DOHH2 (cell line): ENCODE measurements at regions not wholly inside any gene's neighbourhood (a gene's known extent, or its start where the extent isn't known, plus 50 kb on each side); places are given as distances from the start of the nearest gene placed in this dataset.
"Not testable (repeated sequence)": the region's sequence is repeated elsewhere in the genome, so short reads cannot be mapped to it uniquely, and the experiment has no call there.

Experiments
- H3F3A ChIP-seq: fragments of 200-600 bp; sonication (generic), shearing (Covaris generic); 2 replicates; pipeline ENCODE4 v1.6.0; 2016; ENCODE audit warnings: antibody characterized with exemption, mild to moderate bottlenecking; ENCODE audit not compliant: control insufficient read depth, insufficient read depth
- H3K27ac ChIP-seq: fragments of 200-600 bp; sonication (generic); 2 replicates; pipeline ENCODE4 v1.5.1; 2014; ENCODE audit warnings: low read depth, mild to moderate bottlenecking, low read length, moderate library complexity
- H3K27me3 ChIP-seq: fragments of 200-600 bp; sonication (generic); 2 replicates; pipeline ENCODE4 v1.6.1; 2014; ENCODE audit warnings: mild to moderate bottlenecking, low read length, mixed read lengths; ENCODE audit not compliant: control insufficient read depth
- H3K36me3 ChIP-seq: fragments of 200-600 bp; sonication (generic); 2 replicates; pipeline ENCODE4 v1.6.1; 2014; ENCODE audit warnings: mild to moderate bottlenecking, low read length, moderate library complexity, mixed read lengths; ENCODE audit not compliant: control insufficient read depth
- H3K4me1 ChIP-seq: fragments of 200-600 bp; sonication (generic); 2 replicates; pipeline ENCODE4 v1.6.1; 2014; ENCODE audit warnings: mild to moderate bottlenecking, low read length, mixed read lengths; ENCODE audit not compliant: control insufficient read depth
- H3K4me2 ChIP-seq: fragments of 200-600 bp; sonication (generic); 2 replicates; pipeline ENCODE4 v1.6.0; 2014; ENCODE audit warnings: mild to moderate bottlenecking, low read length, moderate library complexity
- H3K4me3 ChIP-seq: fragments of 200-600 bp; sonication (generic); 2 replicates; pipeline ENCODE4 v1.5.1; 2014; ENCODE audit warnings: mild to moderate bottlenecking, low read length, mixed read lengths
- H3K79me2 ChIP-seq: fragments of 200-600 bp; sonication (generic); 2 replicates; pipeline ENCODE4 v1.6.1; 2014; ENCODE audit warnings: mild to moderate bottlenecking, low read length, mixed read lengths; ENCODE audit not compliant: control insufficient read depth
- H3K9me2 ChIP-seq: fragments of 200-600 bp; sonication (generic); replicated peaks from 2 replicates; pipeline ENCODE4 v1.6.1; 2014; ENCODE audit warnings: mild to moderate bottlenecking, low read length, mixed read lengths; ENCODE audit not compliant: control insufficient read depth
- H3K9me3 ChIP-seq: fragments of 200-600 bp; sonication (generic); 2 replicates; pipeline ENCODE4 v1.6.1; 2014; ENCODE audit warnings: antibody characterized with exemption, low read length, mixed read lengths; ENCODE audit not compliant: control insufficient read depth, insufficient read depth
- H4K20me1 ChIP-seq: fragments of 200-600 bp; sonication (generic); 2 replicates; pipeline ENCODE4 v1.6.0; 2014; ENCODE audit warnings: low read depth, mild to moderate bottlenecking, antibody characterized with exemption, low read length, moderate library complexity; ENCODE audit not compliant: control insufficient read depth, insufficient read depth

DNA sequence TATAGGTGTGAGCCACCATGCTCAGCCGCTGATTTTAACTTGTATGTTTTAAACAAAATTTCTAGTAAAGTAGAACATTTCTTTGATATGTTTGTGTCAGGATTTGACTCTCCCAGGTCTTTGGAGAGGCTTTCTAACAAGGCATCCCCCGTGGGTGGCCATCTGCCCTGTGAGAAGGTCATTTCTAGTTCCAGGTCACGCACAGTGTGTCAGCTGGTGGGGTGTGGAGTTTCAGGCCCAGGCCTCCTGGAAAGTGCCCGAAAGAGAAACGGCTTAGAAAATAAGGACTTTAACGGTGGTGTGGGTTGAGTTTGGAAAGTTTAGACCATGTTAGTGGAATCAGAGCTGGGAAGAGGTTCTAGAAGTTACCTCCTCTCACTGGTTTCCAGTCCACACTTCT lies 61.0 kb downstream of the SPDYE17 start:
- not testable (repeated sequence) for H3K36me3 ChIP-seq

DNA sequence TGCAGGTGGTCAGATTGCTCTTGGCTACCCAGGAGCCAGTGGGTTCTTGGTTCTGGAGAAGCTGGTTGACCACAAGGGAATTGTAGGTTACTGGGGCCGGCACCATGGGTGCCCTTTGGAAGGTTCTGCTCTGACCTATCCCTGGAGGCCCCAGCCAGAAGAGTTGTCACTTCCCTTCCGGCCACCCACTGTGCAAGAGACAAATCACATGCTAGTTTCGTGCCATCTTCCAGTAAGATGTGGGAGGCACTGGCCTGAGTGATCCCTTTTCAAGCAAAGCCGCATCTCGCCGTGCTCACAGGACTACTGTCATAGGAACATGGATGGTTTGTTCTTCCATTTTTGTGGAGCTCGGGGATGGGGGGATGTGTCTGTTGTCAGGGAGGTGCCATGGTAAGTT lies 62.3 kb downstream of the SPDYE17 start:
- not testable (repeated sequence) for H3K27me3 ChIP-seq, H3F3A ChIP-seq, H4K20me1 ChIP-seq, H3K9me2 ChIP-seq, H3K36me3 ChIP-seq, H3K4me1 ChIP-seq, H3K27ac ChIP-seq, H3K4me2 ChIP-seq, H3K9me3 ChIP-seq, H3K4me3 ChIP-seq, H3K79me2 ChIP-seq

More for the DNA sequence above, 61.0 kb downstream of the SPDYE17 start:
- not testable (repeated sequence) for H4K20me1 ChIP-seq, H3K4me3 ChIP-seq, H3F3A ChIP-seq, H3K4me1 ChIP-seq, H3K9me3 ChIP-seq, H3K27ac ChIP-seq, H3K79me2 ChIP-seq, H3K27me3 ChIP-seq, H3K9me2 ChIP-seq, H3K4me2 ChIP-seq

DNA sequence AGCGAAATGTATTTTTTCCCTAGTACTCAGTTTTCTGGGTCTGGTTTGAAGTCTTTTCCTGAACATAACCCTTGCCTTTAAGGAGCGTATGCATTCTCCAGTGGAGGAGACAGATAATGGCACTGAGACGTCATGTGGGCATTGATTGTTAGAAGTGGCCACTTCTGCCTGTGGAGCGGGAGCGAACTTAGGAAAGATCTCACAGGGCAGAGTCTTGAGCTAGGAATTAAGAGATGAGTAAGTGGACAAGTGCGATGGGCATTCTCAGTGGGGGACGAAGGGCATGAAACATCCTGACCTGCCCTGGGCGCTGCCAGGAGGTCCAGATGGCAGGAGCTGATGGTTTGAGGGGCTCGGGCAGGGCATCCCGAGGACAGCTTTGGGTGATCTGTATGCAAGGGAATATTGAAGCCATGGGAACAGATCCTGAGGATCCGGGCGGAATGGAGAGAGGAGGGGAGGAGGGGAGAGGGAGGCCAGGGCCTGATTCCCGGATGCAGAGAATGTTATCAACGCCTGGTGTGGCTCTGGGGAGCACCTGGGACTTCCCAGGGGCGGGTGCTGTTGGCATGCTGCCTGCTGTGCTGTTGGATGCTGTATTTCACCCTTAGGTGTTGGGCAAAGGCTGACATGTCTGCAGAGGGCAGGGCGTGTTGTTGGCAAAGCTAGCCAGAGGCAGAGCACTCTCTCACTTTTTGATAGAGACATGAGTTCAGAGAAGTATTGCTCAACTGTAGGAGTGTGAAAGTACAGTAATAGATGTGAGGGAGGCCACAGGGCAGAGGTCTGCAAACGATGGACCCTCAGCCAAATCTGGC lies 66.2 kb downstream of the SPDYE17 start:
- not testable (repeated sequence) for H3K27me3 ChIP-seq, H3F3A ChIP-seq, H3K9me3 ChIP-seq, H3K4me2 ChIP-seq, H3K4me3 ChIP-seq, H3K4me1 ChIP-seq, H4K20me1 ChIP-seq, H3K36me3 ChIP-seq, H3K27ac ChIP-seq, H3K79me2 ChIP-seq, H3K9me2 ChIP-seq

DNA sequence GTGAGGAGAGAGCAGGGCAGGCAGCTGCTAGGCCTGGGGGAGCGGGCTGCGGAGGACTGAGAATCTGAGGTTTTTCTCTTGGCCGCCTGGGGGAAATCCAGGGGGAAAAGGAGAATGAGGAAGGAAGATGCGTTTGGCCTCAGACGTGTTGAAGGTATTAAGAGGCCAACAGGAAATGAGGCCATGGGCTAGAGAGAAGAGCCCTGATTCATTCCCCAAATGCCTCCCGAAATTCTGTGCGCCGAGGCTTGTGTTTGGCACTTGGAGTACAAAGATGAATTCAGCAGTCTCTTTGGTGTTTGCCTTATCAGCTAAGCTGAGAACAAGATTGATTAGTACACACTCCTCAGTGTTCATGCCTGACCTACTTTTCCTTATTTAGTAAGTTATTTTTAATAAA lies 68.1 kb downstream of the SPDYE17 start:
- not testable (repeated sequence) for H4K20me1 ChIP-seq, H3K4me1 ChIP-seq, H3K9me2 ChIP-seq, H3K27ac ChIP-seq, H3K79me2 ChIP-seq, H3K36me3 ChIP-seq, H3F3A ChIP-seq, H3K27me3 ChIP-seq, H3K4me2 ChIP-seq, H3K4me3 ChIP-seq, H3K9me3 ChIP-seq

DNA sequence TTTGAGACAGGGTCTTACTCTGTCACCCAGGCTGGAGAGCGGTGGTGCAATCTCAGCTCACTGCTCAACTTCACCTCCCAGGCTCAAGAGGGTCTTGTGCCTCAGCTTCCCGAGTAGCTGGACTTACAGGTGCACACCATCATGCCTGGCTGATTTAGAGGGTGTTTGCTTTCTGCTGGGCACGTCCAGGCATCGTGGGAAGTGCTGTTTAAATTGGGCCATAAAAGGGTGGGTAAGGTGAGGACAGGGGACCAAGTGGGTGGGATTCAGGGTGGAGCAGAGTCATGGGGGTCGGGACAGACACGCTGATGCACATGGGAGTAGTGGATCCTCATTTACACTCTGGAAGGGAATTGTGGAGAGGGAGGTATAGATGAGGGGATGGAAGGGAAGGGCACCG lies 69.1 kb downstream of the SPDYE17 start:
- not testable (repeated sequence) for H3K79me2 ChIP-seq, H3K9me2 ChIP-seq, H3F3A ChIP-seq, H4K20me1 ChIP-seq, H3K27me3 ChIP-seq, H3K4me2 ChIP-seq, H3K36me3 ChIP-seq, H3K4me3 ChIP-seq, H3K27ac ChIP-seq, H3K9me3 ChIP-seq, H3K4me1 ChIP-seq

DNA sequence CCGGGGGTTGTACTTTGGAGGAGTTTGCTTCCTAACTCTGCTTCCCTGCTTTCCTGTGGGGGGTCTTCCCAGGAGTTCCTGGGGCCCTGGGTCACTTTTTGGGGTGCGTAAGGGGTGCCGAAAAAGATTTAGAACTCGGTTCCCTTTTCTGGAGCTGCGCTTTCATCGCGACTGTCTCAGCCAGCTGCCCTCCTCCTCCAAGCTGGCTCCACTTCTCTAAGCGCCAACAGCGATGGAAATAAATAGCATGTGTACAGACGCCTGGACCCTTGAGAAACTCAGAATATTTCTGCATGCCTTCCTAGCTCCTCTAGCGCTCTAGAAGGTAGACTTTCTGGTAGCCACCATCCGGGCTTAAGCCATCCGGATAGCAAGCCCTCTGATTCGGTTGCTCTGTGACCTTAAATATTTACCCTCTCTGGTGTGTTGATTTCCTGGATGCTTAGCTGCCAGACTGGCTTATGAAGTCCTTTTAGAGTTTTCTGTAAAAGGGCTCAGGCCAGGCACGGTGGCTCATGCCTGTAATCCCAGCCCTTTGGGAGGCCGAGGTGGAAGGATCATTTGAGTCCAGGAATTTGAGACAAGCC lies 71.7 kb downstream of the SPDYE17 start:
- not testable (repeated sequence) for H3K9me2 ChIP-seq, H3K4me3 ChIP-seq, H3K79me2 ChIP-seq, H3K4me2 ChIP-seq, H3K4me1 ChIP-seq, H3F3A ChIP-seq, H3K27me3 ChIP-seq, H3K9me3 ChIP-seq, H3K36me3 ChIP-seq, H4K20me1 ChIP-seq, H3K27ac ChIP-seq

DNA sequence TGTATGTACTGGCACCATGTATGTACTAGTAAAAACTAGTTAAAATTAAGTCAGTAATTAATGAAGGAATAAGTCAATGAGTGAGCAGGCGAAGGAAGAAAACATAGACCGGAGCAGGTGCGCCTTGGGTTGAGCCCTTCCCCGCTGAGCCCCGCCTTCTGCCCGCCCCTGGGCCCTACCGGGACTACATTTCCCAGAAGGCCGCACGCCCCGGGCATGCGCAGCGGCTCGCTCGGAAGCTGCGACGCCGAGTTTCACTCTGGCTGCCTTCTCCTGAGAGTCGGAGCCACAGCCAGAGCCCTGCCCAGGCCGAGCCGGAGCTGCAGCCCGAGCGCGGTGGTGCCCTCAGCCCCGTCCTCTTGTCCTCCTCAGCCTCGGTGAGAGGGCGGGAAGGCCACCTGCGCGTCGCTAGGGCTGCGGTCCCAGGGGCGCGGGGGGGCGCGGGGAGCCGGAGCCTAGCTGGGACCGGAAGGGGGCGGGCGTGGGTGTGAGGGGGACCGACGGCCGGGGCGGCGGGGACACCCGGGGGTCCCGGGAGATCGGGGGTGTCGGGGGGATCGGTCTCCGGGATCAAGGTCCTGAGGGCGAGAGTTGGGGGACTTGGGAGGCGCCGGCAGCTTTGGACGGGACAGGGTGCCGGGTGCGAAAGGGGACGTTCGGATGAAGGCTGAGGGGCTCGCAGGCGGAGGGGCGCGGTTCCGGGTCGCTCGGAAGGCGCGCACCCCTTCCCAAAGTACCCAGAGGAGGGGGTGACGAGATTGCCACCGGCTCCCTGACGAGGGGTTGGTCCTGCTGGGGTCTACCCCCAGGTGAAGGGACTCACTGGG lies 72.4 kb downstream of the SPDYE17 start:
- H4K20me1 ChIP-seq, H3K27me3 ChIP-seq, H3K79me2 ChIP-seq: not testable (repeated sequence)

DNA sequence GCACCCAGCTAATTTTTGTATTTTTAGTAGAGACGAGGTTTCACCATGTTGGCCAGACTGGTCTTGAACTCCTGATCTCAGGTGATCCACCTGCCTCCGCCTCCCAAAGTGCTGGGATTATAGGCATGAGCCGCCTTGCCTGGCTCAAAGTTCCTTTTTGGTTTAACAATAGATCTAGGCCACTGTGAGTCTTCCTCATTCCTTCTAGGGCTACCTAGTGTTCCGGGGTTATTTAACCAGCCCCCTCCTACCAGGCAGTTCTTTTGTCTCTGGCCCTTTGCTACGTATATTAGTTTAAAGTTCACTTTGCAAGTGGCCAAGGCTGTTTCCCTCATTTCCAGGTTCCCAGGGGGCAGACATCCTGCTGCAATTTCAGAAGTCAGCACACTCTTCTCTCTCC lies 75.6 kb downstream of the SPDYE17 start:
- not testable (repeated sequence) for H3K36me3 ChIP-seq, H3K27ac ChIP-seq, H4K20me1 ChIP-seq, H3K4me3 ChIP-seq, H3K27me3 ChIP-seq, H3K9me2 ChIP-seq, H3K4me1 ChIP-seq, H3K79me2 ChIP-seq, H3K4me2 ChIP-seq, H3K9me3 ChIP-seq, H3F3A ChIP-seq

More for the DNA sequence above, 72.4 kb downstream of the SPDYE17 start:
- H3K4me1 ChIP-seq, H3K36me3 ChIP-seq, H3K4me3 ChIP-seq, H3K27ac ChIP-seq, H3K4me2 ChIP-seq, H3K9me3 ChIP-seq, H3F3A ChIP-seq, H3K9me2 ChIP-seq: not testable (repeated sequence)
